ENCODE measurements at regions not wholly inside any gene's neighbourhood (a gene's known extent, or its start where the extent isn't known, plus 50 kb on each side); places are given as distances from the start of the nearest gene placed in this dataset.

DNA sequence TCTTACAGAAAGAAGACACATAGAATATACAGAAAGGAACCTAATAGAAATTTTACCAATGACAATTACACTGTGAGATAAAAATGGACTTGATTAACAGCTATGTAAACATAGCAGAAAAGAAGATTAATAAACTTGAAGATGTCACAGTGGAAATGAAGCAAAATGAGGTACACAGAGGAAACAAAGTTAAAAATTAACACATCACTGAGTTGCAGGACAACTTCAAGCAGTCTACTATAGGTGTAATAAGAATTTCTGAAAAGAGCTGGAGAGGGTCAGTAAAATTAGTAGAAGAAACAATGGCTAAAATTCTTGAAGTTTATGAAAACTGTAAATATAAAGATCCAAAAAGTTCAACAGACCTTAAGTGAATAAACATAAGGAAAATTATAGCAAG, 738.7 kb downstream of the C12orf50 start:
- no peak for DNase-seq (ENCODE audit: low read depth in 4 of 4, low spot score in 3 of 4)

DNA sequence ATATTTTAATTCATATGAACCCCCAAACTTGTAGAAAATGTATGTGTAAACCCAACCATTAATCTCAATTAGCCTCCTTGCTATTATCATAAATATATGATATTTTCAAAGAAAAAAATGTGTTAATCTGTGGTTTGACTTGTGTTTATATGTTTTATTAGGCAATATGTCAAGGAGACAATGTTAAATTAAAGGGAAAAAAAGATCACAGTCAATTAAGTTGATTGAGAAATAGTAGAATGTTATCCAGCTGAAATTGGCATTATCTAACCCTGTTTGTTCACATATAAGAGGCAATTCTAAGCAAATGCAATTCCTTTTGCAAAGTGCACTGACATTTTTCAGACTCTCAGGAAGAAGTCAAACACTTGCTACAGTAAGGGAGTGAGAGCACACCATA, 745.3 kb downstream of the C12orf50 start:
- DNase-seq (ENCODE audit: low read depth in 4 of 4, low spot score in 3 of 4), result no peak

DNA sequence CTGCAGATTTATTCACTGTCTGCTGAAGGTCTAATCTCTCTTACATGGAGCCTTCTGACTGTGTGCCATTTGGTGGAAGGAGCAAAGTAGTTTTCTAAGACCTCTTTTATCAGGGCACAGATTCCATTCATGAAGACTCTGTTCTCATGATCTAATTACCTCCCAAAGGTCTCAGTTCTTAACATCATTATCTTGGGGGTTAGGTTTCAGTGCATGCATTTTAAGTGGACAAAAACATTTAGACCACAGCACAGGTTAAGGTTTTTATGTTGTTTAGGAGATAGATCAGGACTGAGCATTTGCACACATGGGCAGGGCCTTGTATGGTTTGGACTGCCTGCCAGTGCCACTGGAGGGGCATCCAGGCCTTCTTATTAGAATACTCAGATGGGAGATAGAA, 746.1 kb downstream of the C12orf50 start:
- DNase-seq (ENCODE audit: low read depth in 4 of 4, low spot score in 3 of 4), result no peak

DNA sequence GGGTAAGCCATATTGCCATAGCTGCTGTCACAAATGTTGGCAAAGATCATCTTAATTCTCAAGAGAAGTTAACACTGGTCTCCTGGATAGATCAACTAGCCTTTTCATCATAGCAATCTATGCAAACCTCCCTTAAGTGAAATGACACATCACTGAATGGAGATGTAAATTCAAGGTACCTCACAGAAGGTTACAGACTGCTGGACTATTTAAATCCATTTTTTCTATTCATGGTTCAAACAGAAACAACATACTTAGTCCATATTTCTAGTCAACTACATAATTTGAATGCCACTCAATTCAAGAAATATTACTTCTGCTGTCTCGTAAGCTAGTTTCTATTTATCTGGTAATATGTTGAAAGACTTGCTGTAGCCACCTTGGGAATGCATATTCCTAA, 748.3 kb downstream of the C12orf50 start:
- DNase-seq (ENCODE audit: low read depth in 4 of 4, low spot score in 3 of 4), result no peak

DNA sequence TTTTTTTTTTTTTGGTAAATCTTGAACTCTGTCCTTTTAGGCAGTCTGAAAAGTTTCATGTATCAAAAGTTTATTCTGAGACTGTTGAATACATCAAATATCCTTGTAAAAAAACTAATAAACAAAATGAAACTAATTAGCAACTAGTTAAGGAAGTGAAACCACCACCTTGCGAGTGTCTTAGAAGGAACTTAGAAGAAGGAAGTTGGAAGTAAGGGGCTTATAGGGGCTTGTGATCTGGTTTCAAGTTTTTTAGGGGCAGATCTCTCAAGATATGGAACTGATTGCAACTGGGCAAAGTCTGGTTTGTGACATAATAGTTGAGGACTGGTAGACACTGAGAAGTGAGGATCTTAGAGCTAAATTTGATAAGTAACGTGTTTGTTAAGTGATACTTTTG, 748.8 kb downstream of the C12orf50 start:
- DNase-seq (ENCODE audit: low read depth in 4 of 4, low spot score in 3 of 4), result no peak

DNA sequence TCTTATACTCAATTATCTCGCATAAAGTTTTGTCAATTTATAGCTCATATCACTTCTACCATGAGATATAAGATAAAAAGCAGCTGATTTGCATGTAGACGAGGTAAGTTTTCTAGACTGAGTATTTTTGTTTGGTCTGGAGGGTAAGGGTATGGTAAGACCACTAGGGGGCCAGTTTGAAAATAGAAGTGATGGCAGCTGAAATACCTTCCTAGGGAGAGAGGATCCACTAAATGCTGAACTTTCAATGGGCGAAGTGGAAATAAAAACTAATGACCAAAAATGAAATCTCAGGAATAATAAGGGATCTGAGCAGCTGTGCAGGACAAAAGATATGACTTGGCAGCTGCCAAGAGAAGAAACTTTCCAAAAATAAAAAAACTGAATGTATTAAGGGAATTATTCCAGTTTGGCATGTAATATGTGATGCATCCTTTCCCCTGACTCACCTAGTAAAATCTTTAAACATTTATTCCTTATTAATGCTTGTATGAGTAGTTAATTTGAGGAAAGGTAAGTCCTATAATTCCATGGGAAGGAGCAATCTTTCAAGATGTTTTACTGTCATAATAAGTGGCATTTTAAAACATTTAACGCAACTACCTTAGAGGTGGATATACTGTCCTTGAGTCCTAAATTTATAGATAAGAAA, 754.5 kb downstream of the C12orf50 start:
- DNase-seq (ENCODE audit: low read depth in 4 of 4, low spot score in 3 of 4), result peak in 1 of 4 donors; percentile 8

DNA sequence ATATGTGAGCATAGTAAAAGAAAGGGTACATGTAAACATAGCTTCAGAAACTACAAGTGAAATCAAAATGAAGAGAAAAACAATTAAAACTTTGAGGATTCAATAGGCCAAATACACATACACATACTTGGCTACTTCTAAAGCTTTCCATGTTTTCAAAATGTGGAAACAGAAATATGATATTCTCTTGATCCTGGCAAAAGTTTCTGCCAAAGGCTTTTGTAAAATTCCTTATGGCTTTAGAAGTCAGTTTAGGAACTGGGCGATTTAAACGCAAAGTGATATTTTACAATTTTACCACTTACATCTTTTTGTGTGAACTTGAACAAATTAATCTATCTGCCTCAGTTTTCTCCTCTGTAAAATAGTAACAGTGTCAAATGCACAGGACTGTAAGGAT, 756.4 kb downstream of the C12orf50 start:
- no peak for DNase-seq (ENCODE audit: low read depth in 4 of 4, low spot score in 3 of 4)

DNA sequence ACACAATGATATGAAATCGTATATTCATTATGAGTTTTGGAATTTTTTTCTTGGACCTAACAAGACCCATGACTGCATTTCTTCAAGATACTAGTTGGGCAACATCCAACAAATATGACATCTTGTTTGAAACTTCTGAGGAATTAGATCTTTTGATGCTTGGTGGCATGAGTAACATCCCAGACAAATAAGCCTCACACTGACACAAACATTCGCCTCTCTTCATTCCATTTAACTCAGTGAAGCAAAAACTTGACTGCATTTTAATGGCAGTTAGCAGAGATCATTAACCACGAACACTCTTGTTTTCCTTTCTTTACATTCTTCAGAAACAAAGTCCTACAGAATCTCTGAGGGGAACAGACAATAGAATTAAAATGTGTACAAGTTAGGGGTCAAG, 758.3 kb downstream of the C12orf50 start:
- peak in 1 of 4 donors; percentile 2 for DNase-seq (ENCODE audit: low read depth in 4 of 4, low spot score in 3 of 4)

DNA sequence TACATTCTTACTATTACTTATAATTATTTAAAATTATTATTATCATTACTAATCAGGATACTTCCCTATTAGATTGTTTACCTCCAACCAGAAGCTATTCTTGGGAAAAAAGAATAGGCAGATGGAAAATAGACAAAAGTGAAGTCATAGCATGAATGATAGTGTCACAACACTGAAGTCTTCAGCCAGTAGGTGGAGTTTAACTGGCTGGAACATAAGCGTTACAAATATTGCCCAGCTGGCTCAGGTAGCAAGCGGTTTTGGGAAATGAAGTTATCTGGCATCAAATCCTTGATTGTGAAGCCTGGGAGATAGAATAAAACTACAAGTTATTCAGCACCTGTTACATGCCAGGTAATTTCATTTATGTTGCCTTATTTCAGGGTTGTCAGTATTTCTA, 762.9 kb downstream of the C12orf50 start:
- DNase-seq (ENCODE audit: low read depth in 4 of 4, low spot score in 3 of 4), result no peak

DNA sequence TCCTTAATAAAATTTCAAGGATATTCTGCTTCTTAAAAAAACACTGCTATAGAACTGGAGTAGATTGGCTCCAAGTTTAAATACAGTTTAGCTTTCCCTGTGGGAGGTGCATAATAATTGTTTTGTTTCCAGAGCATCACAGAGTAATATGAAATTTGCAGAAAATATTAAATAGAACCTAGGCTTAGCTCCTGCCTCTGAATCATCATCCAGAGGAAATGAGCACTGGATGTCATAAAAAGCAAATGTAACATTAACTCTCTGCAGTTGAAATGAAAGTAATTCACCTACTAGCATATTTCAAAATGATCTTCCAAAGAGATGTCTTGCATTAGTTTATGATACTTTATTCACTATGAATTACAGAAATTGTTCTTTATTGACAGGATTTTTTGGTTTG, 769.8 kb downstream of the C12orf50 start:
- DNase-seq (ENCODE audit: low read depth in 4 of 4, low spot score in 3 of 4), result no peak

DNA sequence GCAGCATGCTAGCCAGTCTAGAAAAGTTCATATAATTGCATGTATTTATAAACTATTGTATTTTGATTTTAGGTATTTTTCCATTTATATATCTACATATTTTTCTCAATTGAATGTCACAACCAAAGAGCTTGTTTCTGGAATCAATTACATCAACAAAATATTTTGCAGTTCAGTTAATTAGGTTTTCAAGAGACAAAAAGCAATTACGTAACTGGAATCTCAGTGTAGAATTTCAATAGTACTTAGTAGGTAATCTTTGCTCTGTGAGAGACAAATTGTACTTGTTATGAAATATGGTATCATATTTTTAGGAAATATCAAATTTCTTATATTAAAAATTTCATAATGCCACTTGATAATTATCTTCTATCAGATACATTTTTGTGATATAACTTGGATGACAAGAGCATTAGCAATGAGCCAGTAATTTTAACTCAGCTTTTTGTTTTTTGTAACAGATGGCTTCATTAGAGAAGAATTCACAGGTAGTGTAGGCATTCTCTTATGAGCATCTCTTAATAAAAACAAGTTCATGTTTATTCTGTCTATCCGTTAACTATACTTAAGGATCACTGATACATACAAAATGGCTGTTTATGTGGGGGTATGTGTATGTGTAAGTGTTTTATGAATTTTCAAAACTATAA, 774.7 kb downstream of the C12orf50 start:
- DNase-seq (ENCODE audit: low read depth in 4 of 4, low spot score in 3 of 4), result no peak

DNA sequence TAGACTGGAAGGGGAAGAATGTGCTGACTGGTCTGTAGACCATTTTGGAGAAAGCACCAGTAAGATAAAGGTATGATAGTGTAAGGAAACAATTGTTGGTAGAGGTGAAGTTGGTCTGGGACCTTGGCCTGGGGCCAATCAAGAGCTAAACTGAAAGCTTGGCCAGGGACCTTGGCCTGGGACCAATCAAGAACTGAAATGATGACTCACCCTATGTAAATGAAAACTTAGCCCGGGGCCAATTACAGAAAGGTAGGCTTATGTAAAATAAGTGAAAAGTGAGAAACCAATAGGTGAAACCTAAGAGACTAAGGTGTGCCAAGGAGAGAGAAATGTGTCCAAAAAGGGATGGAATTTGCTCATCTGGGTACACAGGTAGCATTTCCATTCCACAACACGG, 776.0 kb downstream of the C12orf50 start:
- no peak for DNase-seq (ENCODE audit: low read depth in 4 of 4, low spot score in 3 of 4)

DNA sequence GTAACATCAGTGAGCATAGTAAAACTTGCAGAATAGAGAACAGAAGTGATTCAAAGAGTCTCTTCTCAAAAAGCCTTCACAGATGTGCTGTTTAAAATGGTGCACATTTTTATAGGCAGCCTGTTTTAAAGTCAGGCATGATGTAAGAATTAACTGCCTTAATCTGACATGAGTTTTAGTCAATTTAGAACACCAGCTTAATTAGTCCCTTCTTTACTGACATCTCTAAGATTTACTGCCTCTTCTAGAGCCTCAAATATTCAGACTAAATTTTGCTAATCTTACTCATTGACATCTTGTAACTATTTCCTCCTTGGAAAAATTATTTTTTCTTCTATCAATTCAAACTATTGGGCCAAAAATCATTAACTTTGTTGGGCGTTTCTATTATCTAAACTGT, 782.5 kb downstream of the C12orf50 start:
- no peak for DNase-seq (ENCODE audit: low read depth in 4 of 4, low spot score in 3 of 4)

DNA sequence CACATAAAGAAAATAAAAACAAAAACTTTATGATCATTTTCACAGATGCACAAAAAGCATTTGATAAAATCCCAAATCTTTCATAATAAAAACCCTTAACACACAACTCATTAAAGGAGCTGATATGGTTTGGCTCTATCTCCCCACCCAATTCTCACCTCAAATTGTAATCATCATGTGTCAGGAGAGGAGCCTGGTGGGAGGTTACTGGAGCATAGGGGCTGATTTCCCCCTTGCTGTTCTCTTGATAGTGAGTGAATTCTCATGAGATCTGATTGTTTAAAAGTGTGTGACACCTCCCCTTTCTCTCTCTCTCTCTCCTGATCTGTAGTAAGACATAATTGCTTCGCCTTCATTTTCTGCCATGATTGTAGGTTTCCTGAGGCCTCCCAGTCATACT, 790.7 kb downstream of the C12orf50 start:
- DNase-seq (ENCODE audit: low read depth in 4 of 4, low spot score in 3 of 4), result no peak

DNA sequence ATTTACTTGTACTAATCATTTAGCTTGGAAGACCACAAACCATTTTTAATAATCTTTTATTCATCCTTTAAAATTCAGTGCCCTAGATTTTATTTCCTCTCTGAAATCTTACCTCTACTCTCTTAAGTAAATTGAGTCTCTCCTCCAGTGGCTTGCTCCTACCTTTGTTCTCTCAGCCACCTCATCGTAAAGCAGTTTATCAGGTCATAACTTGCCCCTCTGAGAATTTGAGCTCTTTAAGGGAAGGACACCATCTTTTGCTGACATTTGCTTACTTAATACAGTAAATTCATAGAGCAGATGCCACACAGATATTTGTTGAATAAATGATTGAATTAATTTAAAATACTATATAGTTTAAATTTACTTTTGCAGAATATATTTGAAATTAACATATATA, 794.3 kb downstream of the C12orf50 start:
- no peak for DNase-seq (ENCODE audit: low read depth in 4 of 4, low spot score in 3 of 4)

DNA sequence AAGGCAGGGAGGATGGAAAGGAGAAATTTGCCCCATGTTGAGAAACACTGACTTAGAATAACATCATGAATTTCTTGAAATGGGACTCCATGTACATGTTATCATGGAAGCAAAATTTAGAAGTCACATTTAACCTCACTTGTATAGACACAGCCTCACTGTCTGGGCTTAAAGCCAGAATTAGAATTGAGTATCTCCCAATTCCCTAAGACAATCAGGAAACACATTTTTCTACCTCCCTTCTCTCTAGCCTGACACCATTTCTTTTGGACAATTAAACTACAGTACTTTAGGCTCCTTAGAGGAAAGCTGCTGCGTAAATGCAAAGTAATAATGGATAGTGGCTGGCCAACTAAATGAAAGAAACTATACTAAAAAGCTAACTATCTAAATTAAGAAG, 795.5 kb downstream of the C12orf50 start:
- no peak for DNase-seq (ENCODE audit: low read depth in 4 of 4, low spot score in 3 of 4)

DNA sequence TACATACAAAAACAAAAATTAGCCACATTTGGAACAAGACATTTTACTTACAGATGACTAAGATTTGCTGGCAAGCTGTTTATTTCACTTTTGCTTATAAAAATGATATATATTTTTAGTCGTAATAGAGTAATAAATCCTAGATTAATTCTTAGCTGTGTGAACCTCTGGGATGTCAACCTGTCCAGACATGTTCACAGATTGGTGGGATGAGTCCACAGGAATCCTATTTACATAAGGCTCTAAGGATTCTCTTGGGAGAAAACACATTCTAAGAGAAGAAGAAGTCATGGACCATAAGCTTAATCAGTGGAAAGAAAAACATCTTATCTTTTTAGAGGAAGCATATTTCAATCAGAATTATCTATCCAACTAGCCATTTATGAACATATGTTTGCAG, 797.4 kb downstream of the C12orf50 start:
- DNase-seq (ENCODE audit: low read depth in 4 of 4, low spot score in 3 of 4), result no peak

DNA sequence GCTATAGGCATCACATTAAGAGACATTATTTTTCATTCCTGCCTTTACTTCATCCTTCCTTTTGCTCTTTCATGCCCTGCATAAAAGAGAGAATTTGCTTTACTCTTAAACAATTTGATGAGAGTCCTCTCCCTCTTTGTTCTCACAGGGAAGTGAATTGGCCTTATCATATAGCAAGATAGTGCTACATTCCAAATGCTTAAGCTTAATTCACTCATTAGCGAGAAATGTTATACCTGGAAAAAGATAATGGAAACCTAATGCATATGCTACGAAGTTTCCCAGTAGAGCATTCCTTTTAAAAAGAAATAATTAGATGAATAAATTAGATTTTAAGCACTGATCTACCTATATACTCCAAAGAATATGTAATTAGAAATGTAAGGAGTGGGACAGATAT, 798.8 kb downstream of the C12orf50 start:
- DNase-seq (ENCODE audit: low read depth in 4 of 4, low spot score in 3 of 4), result no peak

DNA sequence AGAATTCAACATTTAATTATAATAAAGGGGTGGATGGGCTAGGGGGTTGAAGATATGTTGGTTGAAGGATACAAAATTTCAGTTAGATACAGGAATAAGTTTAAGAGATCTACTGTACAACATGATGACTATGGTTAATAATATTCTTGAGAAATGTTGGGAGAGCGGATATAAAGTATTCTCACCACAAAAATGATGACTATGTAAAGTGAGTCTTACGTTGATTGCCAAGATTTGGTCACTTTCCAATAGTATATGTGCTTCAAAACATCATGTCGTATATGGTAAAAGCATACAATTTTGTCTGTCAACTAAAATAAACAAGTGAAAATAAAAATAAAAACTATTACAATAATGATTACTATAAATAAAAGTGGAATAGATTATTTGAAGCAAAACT, 802.0 kb downstream of the C12orf50 start:
- DNase-seq (ENCODE audit: low read depth in 4 of 4, low spot score in 3 of 4), result no peak

DNA sequence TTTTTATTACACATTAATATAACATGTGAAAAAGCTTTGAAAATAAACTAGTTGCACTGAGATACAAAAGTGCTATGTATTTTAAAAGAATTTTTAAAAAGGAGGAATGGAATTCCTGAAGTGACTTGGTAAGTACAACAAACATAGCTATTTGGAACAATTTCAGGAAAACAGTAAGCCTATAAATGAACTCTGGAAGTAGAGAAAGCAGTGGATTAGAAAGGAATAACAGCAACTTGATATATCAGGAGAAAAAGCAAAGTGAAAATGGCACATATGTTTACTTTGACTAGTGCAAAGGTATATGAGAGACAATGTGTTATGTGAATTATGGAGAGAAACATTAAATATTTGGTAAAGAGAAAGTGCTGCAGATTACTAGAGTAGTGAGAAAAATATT, 811.7 kb downstream of the C12orf50 start:
- DNase-seq (ENCODE audit: low read depth in 4 of 4, low spot score in 3 of 4), result no peak

DNA sequence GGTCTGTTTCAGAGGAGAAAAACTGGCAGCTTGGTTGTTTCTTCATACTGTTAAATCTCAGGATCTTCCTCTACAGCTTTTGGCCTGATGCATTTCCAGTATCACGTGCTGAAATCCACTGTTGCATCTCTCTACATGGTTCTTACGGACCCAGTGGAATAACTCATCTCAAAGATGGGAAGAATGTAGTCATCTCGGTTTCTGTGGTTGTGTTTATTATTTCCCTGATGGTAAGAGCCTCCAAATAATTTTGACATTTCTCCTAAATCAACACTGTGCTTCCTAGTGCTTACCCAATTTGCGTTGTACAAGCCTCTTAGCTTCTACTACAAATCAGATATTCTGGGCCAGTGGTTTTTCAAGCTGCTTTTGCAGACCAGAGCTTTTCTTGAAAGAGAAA, 812.8 kb downstream of the C12orf50 start:
- no peak for DNase-seq (ENCODE audit: low read depth in 4 of 4, low spot score in 3 of 4)

DNA sequence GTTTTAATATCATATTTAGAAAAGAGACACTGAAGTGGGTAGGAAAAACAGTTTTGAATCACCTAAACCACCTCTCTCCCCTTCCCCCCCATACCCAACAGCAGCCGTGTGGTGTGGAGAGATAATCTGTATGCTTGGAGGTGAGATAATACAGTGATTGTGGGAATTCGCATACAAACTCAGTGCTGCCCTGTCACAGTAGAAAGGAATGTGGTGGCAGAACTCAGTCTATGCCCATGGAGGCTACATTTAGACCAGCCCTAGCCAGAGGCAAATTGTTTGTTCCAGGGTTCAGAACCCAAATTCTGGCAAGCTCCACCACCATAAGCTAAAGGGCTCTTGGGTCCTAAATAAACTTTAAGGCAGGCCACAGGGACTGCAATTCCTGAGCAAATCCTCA, 827.0 kb downstream of the C12orf50 start:
- no peak for DNase-seq (ENCODE audit: low read depth in 4 of 4, low spot score in 3 of 4)

DNA sequence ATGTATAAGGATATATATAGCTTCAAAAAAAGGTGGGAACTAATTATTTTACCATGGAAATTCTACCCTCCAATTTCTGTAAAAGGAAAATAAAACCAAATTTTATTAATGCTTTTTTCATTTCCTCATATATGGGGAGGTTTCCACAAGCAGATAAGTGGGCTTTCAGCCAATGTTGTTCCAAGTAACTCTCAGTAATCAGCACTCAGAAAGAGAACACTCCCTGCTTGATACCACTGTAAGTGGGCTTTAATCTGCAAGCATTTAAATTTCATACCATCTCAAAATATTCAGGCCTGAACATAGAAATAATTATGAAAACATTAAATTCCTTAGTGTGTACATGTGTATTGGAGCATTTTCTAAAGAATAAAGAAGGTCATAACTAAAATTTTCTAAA, 827.6 kb downstream of the C12orf50 start:
- DNase-seq (ENCODE audit: low read depth in 4 of 4, low spot score in 3 of 4), result no peak

Data from left renal pelvis (tissue), 4 donors.